GM19238 (cell line): ENCODE measurements at regions not wholly inside any gene's neighbourhood (a gene's known extent, or its start where the extent isn't known, plus 50 kb on each side); places are given as distances from the start of the nearest gene placed in this dataset.

Source experiments
- DNase-seq: peaks from one replicate; pipeline ENCODE4 v3.0.0; 2011; ENCODE audit warnings: low spot score; ENCODE audit not compliant: insufficient read length

- no peak for DNase-seq
These were observed 108.5 kb upstream of the NHSL1 start for GRCh38 chr6:138607478-138608433.

- DNase-seq = no peak
These were observed 109.6 kb upstream of the NHSL1 start for GRCh38 chr6:138608896-138609295.

- no peak for DNase-seq
These were observed 110.6 kb upstream of the NHSL1 start for GRCh38 chr6:138609801-138610430.

- DNase-seq = no peak
These were observed 111.5 kb upstream of the NHSL1 start for GRCh38 chr6:138610816-138611215.

- no peak for DNase-seq
These were observed 114.9 kb upstream of the NHSL1 start for GRCh38 chr6:138614151-138614550.

- no peak for DNase-seq
These were observed 118.9 kb upstream of the NHSL1 start for GRCh38 chr6:138618168-138618567.

GRCh38 chr6:138620630-138621029 is 121.3 kb upstream of the NHSL1 start:
- DNase-seq = no peak

- DNase-seq = no peak
These were observed 123.7 kb upstream of the NHSL1 start for GRCh38 chr6:138622967-138623366.

GRCh38 chr6:138631566-138631965 is 132.3 kb upstream of the NHSL1 start:
- no peak for DNase-seq

- no peak for DNase-seq
These were observed 135.7 kb upstream of the CCDC28A start for GRCh38 chr6:138637822-138638221.

GRCh38 chr6:138638604-138639003 is 135.0 kb upstream of the CCDC28A start:
- no peak for DNase-seq

GRCh38 chr6:138640028-138640427 is 133.5 kb upstream of the CCDC28A start:
- no peak for DNase-seq

GRCh38 chr6:138643210-138643609 is 130.4 kb upstream of the CCDC28A start:
- no peak for DNase-seq

GRCh38 chr6:138645976-138646640 is 127.5 kb upstream of the CCDC28A start:
- no peak for DNase-seq

GRCh38 chr6:138647006-138647405 is 126.6 kb upstream of the CCDC28A start:
- DNase-seq = no peak

- no peak for DNase-seq
These were observed 125.4 kb upstream of the CCDC28A start for GRCh38 chr6:138648127-138648526.

GRCh38 chr6:138651491-138651890 is 122.1 kb upstream of the CCDC28A start:
- DNase-seq = no peak

GRCh38 chr6:138652824-138653223 is 120.7 kb upstream of the CCDC28A start:
- DNase-seq = no peak

GRCh38 chr6:138653435-138653834 is 120.1 kb upstream of the CCDC28A start:
- DNase-seq = no peak

GRCh38 chr6:138654715-138655634 is 118.6 kb upstream of the CCDC28A start:
- DNase-seq = no peak

GRCh38 chr6:138655828-138656227 is 117.7 kb upstream of the CCDC28A start:
- no peak for DNase-seq
